Spleen (tissue), 7 donors: ENCODE measurements at regions not wholly inside any gene's neighbourhood (a gene's known extent, or its start where the extent isn't known, plus 50 kb on each side); places are given as distances from the start of the nearest gene placed in this dataset.

Experiments
- POLR2A ChIP-seq, 3 donors: fragments of 450-650 bp; IDR thresholded peaks; one replicate each; pipeline ENCODE4 v1.5.1; 2017; ENCODE audit warnings: antibody characterized with exemption in 3 of 3, mild to moderate bottlenecking in 1 of 3
- POLR2AphosphoS5 ChIP-seq, 3 donors: sonication (generic); formaldehyde crosslinking; IDR thresholded peaks; one replicate each; pipeline ENCODE4 v1.5.1; 2017; ENCODE audit warnings: antibody characterized with exemption in 3 of 3
- TF ChIP-seq, protein P1 (sequence below), 11 experiments: fragments of 200-600 bp in 7 of 11; fragments of 450-650 bp in 4 of 11; sonication (generic) in 4 of 11; IDR thresholded peaks in 8 of 11; conservative IDR thresholded peaks in 3 of 11; 1 replicate in 7 of 11; 2 replicates in 4 of 11; pipeline versions ENCODE4 v1.4.0 to v1.8.0; 2016 to 2021; ENCODE audit warnings: antibody characterized with exemption in 11 of 11, inconsistent platforms in 4 of 11, mild to moderate bottlenecking in 1 of 11
- donor health status: DM: no; HTN: no; CAD: no; lungs with moderate emphysema.
- donor health status: DM: no; HTN: no; CAD: no.
- donor health status: DM: no; HTN: no; CAD: no.

DNA sequence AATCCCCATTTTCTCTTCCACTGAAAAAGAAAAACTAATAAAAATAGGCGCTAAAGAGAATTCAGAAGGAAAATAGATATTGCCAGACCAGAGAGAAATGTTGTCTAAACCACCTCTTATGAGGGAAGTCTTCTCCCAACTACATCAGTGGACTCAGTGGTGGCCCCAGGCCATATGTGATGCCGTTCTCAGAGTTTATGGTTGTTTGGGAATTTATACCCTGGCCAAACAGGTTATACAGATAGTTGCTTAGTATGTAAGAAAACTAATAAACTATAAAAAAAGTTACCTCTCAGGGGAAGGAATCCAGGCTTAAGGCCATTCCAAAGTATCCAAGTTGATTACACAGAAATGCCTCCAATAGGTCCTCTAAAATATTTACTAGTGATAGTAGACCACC, 103.4 kb upstream of the RBM19 start:
- TF ChIP-seq, protein P1, sequence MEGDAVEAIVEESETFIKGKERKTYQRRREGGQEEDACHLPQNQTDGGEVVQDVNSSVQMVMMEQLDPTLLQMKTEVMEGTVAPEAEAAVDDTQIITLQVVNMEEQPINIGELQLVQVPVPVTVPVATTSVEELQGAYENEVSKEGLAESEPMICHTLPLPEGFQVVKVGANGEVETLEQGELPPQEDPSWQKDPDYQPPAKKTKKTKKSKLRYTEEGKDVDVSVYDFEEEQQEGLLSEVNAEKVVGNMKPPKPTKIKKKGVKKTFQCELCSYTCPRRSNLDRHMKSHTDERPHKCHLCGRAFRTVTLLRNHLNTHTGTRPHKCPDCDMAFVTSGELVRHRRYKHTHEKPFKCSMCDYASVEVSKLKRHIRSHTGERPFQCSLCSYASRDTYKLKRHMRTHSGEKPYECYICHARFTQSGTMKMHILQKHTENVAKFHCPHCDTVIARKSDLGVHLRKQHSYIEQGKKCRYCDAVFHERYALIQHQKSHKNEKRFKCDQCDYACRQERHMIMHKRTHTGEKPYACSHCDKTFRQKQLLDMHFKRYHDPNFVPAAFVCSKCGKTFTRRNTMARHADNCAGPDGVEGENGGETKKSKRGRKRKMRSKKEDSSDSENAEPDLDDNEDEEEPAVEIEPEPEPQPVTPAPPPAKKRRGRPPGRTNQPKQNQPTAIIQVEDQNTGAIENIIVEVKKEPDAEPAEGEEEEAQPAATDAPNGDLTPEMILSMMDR (IDR thresholded peaks at IDR 0.05 in 8 of 11, conservative IDR thresholded peaks at IDR 0.05 in 3 of 11) = no peak
- no peak for TF ChIP-seq POLR2A (IDR thresholded peaks at IDR 0.05)
- no peak for TF ChIP-seq POLR2AphosphoS5 (IDR thresholded peaks at IDR 0.05)
